Fibroblast of lung (primary cell): ENCODE measurements at regions not wholly inside any gene's neighbourhood (a gene's known extent, or its start where the extent isn't known, plus 50 kb on each side); places are given as distances from the start of the nearest gene placed in this dataset.

Experiments used
- DNase-seq, 2 donors: peaks; one replicate each; pipeline versions ENCODE4 v3.0.0 to v3.0.0-alpha.2; 2010; ENCODE audit warnings: low read depth in 2 of 2
- H2AFZ ChIP-seq: 2 replicates; pipeline ENCODE4 v1.5.1; 2012; ENCODE audit warnings: low read length, control low read depth, inconsistent platforms
- H3K27ac ChIP-seq: 2 replicates; pipeline ENCODE4 v1.5.1; 2011; ENCODE audit warnings: low read length, control low read depth; ENCODE audit not compliant: insufficient read depth
- H3K27me3 ChIP-seq: 2 replicates; pipeline ENCODE4 v1.5.1; 2011; ENCODE audit warnings: mild to moderate bottlenecking, low read length; ENCODE audit not compliant: control insufficient read depth, insufficient read depth
- H3K36me3 ChIP-seq: 2 replicates; pipeline ENCODE4 v1.5.1; 2011; ENCODE audit warnings: low read length; ENCODE audit not compliant: control insufficient read depth, insufficient read depth
- H3K4me1 ChIP-seq: 2 replicates; pipeline ENCODE4 v1.5.1; 2011; ENCODE audit warnings: low read length; ENCODE audit not compliant: control insufficient read depth, insufficient read depth; ENCODE audit errors: extremely low read depth
- H3K4me2 ChIP-seq: 2 replicates; pipeline ENCODE4 v1.5.1; 2011; ENCODE audit warnings: low read length, control low read depth; ENCODE audit not compliant: insufficient read depth; ENCODE audit errors: extremely low read depth
- H3K4me3 ChIP-seq, 4 experiments: fragments of 200-600 bp in 1 of 4; sonication (generic) in 1 of 4; replicated peaks in 1 of 4; 2 replicates each; pipeline ENCODE4 v1.5.1; 2011 to 2016; ENCODE audit warnings: low read length in 4 of 4, low read depth in 3 of 4, mild to moderate bottlenecking in 3 of 4, control low read depth in 2 of 4, inconsistent platforms in 1 of 4, mixed read lengths in 1 of 4; ENCODE audit not compliant: insufficient read depth in 1 of 4; ENCODE audit errors: control extremely low read depth in 1 of 4
- H3K79me2 ChIP-seq: 2 replicates; pipeline ENCODE4 v1.5.1; 2012; ENCODE audit warnings: mild to moderate bottlenecking, low read length, inconsistent platforms; ENCODE audit not compliant: control insufficient read depth, insufficient read depth
- H3K9ac ChIP-seq: 2 replicates; pipeline ENCODE4 v1.5.1; 2011; ENCODE audit warnings: mild to moderate bottlenecking, low read length, control low read depth; ENCODE audit not compliant: insufficient read depth
- H3K9me3 ChIP-seq: 2 replicates; pipeline ENCODE4 v1.5.1; 2012; ENCODE audit warnings: low read depth, low read length; ENCODE audit not compliant: control insufficient read depth, insufficient read depth
- H4K20me1 ChIP-seq: 2 replicates; pipeline ENCODE4 v1.5.1; 2011; ENCODE audit warnings: low read length; ENCODE audit not compliant: control insufficient read depth, insufficient read depth; ENCODE audit errors: extremely low read depth
- EZH2 ChIP-seq: IDR thresholded peaks from 2 replicates; pipeline ENCODE4 v1.5.1; 2012; ENCODE audit warnings: low read length, control low read depth, mild to moderate bottlenecking; ENCODE audit errors: missing control alignments
- TF ChIP-seq, protein P1 (sequence below), 2 donors: IDR thresholded peaks in 1 of 2; conservative IDR thresholded peaks in 1 of 2; 1 replicate in 1 of 2; 2 replicates in 1 of 2; pipeline ENCODE4 v1.5.1; 2011 to 2012; ENCODE audit warnings: low read length in 2 of 2, control low read depth in 1 of 2, inconsistent platforms in 1 of 2, low read depth in 1 of 2, mild to moderate bottlenecking in 1 of 2

DNA sequence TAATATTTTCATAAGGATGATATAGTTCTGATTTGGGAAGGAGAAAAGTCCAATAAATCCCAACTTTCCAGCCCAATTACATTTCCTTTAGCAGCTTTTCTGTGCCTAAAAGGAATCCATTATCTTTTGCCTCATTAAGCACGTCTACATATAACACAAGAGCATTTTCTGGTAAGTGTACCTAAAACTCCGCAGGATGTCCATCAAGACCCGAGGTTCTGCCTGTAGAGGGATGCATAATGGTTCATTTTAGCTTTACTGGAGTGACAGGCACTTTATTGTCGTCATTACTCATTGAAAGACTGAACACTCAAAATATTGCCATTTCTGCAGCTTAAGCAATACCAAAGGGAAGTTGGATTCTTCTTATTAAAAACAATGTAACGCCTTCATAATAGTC, 669.0 kb downstream of the PRELID2 start:
- H3K27ac ChIP-seq, result no peak overlapping the region
- DNase-seq, result no peak
- TF ChIP-seq, protein P1, sequence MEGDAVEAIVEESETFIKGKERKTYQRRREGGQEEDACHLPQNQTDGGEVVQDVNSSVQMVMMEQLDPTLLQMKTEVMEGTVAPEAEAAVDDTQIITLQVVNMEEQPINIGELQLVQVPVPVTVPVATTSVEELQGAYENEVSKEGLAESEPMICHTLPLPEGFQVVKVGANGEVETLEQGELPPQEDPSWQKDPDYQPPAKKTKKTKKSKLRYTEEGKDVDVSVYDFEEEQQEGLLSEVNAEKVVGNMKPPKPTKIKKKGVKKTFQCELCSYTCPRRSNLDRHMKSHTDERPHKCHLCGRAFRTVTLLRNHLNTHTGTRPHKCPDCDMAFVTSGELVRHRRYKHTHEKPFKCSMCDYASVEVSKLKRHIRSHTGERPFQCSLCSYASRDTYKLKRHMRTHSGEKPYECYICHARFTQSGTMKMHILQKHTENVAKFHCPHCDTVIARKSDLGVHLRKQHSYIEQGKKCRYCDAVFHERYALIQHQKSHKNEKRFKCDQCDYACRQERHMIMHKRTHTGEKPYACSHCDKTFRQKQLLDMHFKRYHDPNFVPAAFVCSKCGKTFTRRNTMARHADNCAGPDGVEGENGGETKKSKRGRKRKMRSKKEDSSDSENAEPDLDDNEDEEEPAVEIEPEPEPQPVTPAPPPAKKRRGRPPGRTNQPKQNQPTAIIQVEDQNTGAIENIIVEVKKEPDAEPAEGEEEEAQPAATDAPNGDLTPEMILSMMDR (conservative IDR thresholded peaks at IDR 0.05 in 1 of 2, IDR thresholded peaks at IDR 0.05 in 1 of 2; ENCODE audit: low read depth in 1 of 2, low read length in 2 of 2), result no peak
- TF ChIP-seq EZH2, result no peak
- no peak overlapping the region for H3K4me3 ChIP-seq
- no peak overlapping the region for H3K4me2 ChIP-seq
- H2AFZ ChIP-seq, result no peak overlapping the region
- H3K36me3 ChIP-seq, result no peaks in the 10 kb centered on the region
- no peaks in the 10 kb centered on the region for H3K27me3 ChIP-seq
- no peaks in the 10 kb centered on the region for H3K9me3 ChIP-seq
- H3K4me1 ChIP-seq, result no peaks in the 10 kb centered on the region
- H3K9ac ChIP-seq, result no peak overlapping the region
- no peaks in the 10 kb centered on the region for H4K20me1 ChIP-seq
- H3K79me2 ChIP-seq, result no peaks in the 10 kb centered on the region

DNA sequence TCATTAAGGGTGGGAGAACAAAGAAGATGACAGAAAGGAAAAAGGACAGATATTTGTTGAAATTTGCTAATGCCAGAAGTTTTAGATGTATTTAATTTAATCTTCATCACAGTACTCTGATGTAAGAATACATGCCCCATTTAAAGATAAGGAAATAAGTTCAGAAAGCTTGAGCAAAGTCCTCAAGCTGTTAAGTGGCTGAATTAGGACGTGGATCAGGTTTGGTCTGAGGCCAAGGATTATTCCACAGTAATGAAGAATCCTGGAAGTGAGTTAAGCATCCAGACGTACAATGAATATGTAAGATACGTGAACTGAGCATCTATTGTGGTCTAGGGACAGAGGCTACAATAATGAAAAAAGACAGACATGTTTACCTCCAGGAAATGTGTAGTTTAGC, 671.3 kb downstream of the PRELID2 start:
- no peaks in the 10 kb centered on the region for H3K79me2 ChIP-seq
- no peaks in the 10 kb centered on the region for H3K36me3 ChIP-seq
- H3K9me3 ChIP-seq, result no peaks in the 10 kb centered on the region
- no peaks in the 10 kb centered on the region for H4K20me1 ChIP-seq
- H3K27ac ChIP-seq, result no peak overlapping the region
- TF ChIP-seq, protein P1 (conservative IDR thresholded peaks at IDR 0.05 in 1 of 2, IDR thresholded peaks at IDR 0.05 in 1 of 2; ENCODE audit: low read depth in 1 of 2, low read length in 2 of 2), result no peak
- no peak for TF ChIP-seq EZH2
- no peak overlapping the region for H3K4me3 ChIP-seq
- H3K9ac ChIP-seq, result no peak overlapping the region
- DNase-seq, result no peak
- H3K27me3 ChIP-seq, result no peaks in the 10 kb centered on the region
- H3K4me2 ChIP-seq, result no peak overlapping the region
- H2AFZ ChIP-seq, result no peak overlapping the region
- no peaks in the 10 kb centered on the region for H3K4me1 ChIP-seq

DNA sequence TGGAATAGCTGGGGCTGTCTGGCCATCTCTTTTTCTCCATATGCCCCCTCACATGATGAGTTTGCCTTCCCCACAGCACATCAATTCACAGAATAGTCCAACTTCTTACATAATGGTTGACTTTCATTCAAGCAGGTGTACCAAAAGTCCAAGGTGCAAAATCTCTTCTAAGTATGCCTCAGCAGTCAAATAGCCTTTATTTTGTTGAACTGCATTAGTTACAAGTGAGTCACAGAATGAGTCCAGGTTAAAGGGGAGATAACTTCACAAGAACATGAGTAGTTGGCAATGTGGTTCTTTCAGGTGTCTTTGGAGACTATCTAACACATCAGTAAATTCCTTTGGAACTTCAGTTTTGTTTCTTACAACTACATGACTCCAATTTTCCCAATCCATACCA, 672.5 kb downstream of the PRELID2 start:
- Histone ChIP-seq H3K4me3 (no peak overlapping the region), H3K27ac (no peak overlapping the region), H3K4me2 (no peak overlapping the region), H3K9me3 (no peaks in the 10 kb centered on the region), H3K9ac (no peak overlapping the region), H3K36me3 (no peaks in the 10 kb centered on the region), H3K79me2 (no peaks in the 10 kb centered on the region), H4K20me1 (no peaks in the 10 kb centered on the region), H2AFZ (no peak overlapping the region), H3K4me1 (no peaks in the 10 kb centered on the region), H3K27me3 (no peaks in the 10 kb centered on the region)
- no peak for DNase-seq
- TF ChIP-seq, protein P1 (conservative IDR thresholded peaks at IDR 0.05 in 1 of 2, IDR thresholded peaks at IDR 0.05 in 1 of 2; ENCODE audit: low read depth in 1 of 2, low read length in 2 of 2), result no peak
- no peak for TF ChIP-seq EZH2
